HEK293T (cell line): ENCODE measurements at regions not wholly inside any gene's neighbourhood (a gene's known extent, or its start where the extent isn't known, plus 50 kb on each side); places are given as distances from the start of the nearest gene placed in this dataset.
"Not testable (repeated sequence)": the region's sequence is repeated elsewhere in the genome, so short reads cannot be mapped to it uniquely, and the experiment has no call there.

ENCODE experiments used
- CTCF ChIA-PET: fragments of 350-600 bp; formaldehyde crosslinking; extraction: SDS; loops from one replicate; lab custom pipeline; 2021; ENCODE audit warnings: antibody characterized with exemption, inconsistent platforms; lab: Yijun Ruan, JAX
- POLR2A ChIA-PET: fragments of 350-600 bp; formaldehyde crosslinking; extraction: SDS; loops from one replicate; lab custom pipeline; 2020; ENCODE audit warnings: antibody characterized with exemption, inconsistent platforms; lab: Yijun Ruan, JAX
- DNase-seq: peaks from one replicate; pipeline ENCODE4 v3.0.0; 2012; ENCODE audit warnings: mixed read lengths; ENCODE audit errors: extremely low spot score
- ARNT ChIP-seq: fragments of 450-650 bp; IDR thresholded peaks from 2 replicates; pipeline ENCODE4 v1.6.1; 2017; ENCODE audit warnings: mild to moderate bottlenecking
- BHLHE40 ChIP-seq: fragments of 450-650 bp; IDR thresholded peaks from 2 replicates; pipeline ENCODE4 v1.6.1; 2016; ENCODE audit warnings: mild to moderate bottlenecking, moderate library complexity, borderline replicate concordance
- CTBP1 ChIP-seq: fragments of 450-650 bp; IDR thresholded peaks from 2 replicates; pipeline ENCODE4 v1.6.1; 2016; ENCODE audit warnings: borderline replicate concordance
- ELF4 ChIP-seq: fragments of 450-650 bp; IDR thresholded peaks from 2 replicates; pipeline ENCODE4 v1.6.1; 2017; ENCODE audit warnings: antibody characterized with exemption
- FOXA1 ChIP-seq: fragments of 450-650 bp; IDR thresholded peaks from 2 replicates; pipeline ENCODE4 v1.6.1; 2016; ENCODE audit warnings: mild to moderate bottlenecking
- FOXK2 ChIP-seq: fragments of 450-650 bp; IDR thresholded peaks from 2 replicates; pipeline ENCODE4 v1.6.1; 2016; ENCODE audit warnings: mild to moderate bottlenecking
- FOXM1 ChIP-seq: fragments of 450-650 bp; IDR thresholded peaks from 2 replicates; pipeline ENCODE4 v1.6.1; 2017; ENCODE audit warnings: mild to moderate bottlenecking, borderline replicate concordance
- HDGF ChIP-seq: fragments of 450-650 bp; IDR thresholded peaks from 2 replicates; pipeline ENCODE4 v1.6.1; 2017; ENCODE audit warnings: antibody characterized with exemption, borderline replicate concordance
- L3MBTL2 ChIP-seq: fragments of 450-650 bp; conservative IDR thresholded peaks from 2 replicates; pipeline ENCODE4 v1.6.1; 2016; ENCODE audit warnings: mild to moderate bottlenecking
- LEF1 ChIP-seq: fragments of 450-650 bp; IDR thresholded peaks from 2 replicates; pipeline ENCODE4 v1.6.1; 2017; ENCODE audit warnings: mild to moderate bottlenecking, borderline replicate concordance
- NFRKB ChIP-seq: fragments of 450-650 bp; IDR thresholded peaks from 2 replicates; pipeline ENCODE4 v1.6.1; 2016; ENCODE audit warnings: mild to moderate bottlenecking, moderate library complexity
- SP1 ChIP-seq: fragments of 450-650 bp; IDR thresholded peaks from 2 replicates; pipeline ENCODE4 v1.6.1; 2017
- SUZ12 ChIP-seq: fragments of 450-650 bp; IDR thresholded peaks from 2 replicates; pipeline ENCODE4 v1.6.1; 2016; ENCODE audit warnings: mild to moderate bottlenecking
- TARDBP ChIP-seq: fragments of 450-650 bp; IDR thresholded peaks from 2 replicates; pipeline ENCODE4 v1.6.1; 2016
- ZNF384 ChIP-seq: fragments of 450-650 bp; IDR thresholded peaks from 2 replicates; pipeline ENCODE4 v1.6.1; 2016
- TF ChIP-seq, protein P1 (sequence below): fragments of 450-650 bp; IDR thresholded peaks from 2 replicates; pipeline ENCODE4 v1.6.1; 2016

GRCh38 chr16:60641067-60641665 lies 1395.1 kb downstream of the CDH8 start:
- CTCF ChIA-PET = no interaction called here

GRCh38 chr16:60640038-60640437 lies 1396.2 kb downstream of the CDH8 start:
- ChIA-PET POLR2A (no interaction called here), CTCF (no interaction called here)
- TF ChIP-seq TARDBP (no peak), BHLHE40 (no peak), L3MBTL2 (no peak), ZNF384 (no peak), HDGF (no peak), CTBP1 (no peak), NFRKB (no peak), LEF1 (no peak), ELF4 (no peak), FOXM1 (no peak), SP1 (no peak), ARNT (no peak)
- TF ChIP-seq, protein P1, sequence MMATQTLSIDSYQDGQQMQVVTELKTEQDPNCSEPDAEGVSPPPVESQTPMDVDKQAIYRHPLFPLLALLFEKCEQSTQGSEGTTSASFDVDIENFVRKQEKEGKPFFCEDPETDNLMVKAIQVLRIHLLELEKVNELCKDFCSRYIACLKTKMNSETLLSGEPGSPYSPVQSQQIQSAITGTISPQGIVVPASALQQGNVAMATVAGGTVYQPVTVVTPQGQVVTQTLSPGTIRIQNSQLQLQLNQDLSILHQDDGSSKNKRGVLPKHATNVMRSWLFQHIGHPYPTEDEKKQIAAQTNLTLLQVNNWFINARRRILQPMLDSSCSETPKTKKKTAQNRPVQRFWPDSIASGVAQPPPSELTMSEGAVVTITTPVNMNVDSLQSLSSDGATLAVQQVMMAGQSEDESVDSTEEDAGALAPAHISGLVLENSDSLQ = no peak
- no peak for DNase-seq

More at GRCh38 chr16:60641067-60641665, 1395.1 kb downstream of the CDH8 start:
- DNase-seq = no peak
- POLR2A ChIA-PET = no interaction called here
- no peak for TF ChIP-seq FOXK2
- TF ChIP-seq ZNF384 = no peak
- no peak for TF ChIP-seq FOXM1
- no peak for TF ChIP-seq LEF1
- no peak for TF ChIP-seq ELF4
- TF ChIP-seq, protein P1 = no peak
- TF ChIP-seq L3MBTL2 = no peak
- TF ChIP-seq SUZ12 = no peak
- TF ChIP-seq ARNT = no peak
- no peak for TF ChIP-seq HDGF
- no peak for TF ChIP-seq TARDBP
- TF ChIP-seq NFRKB = no peak
- TF ChIP-seq BHLHE40 = no peak
- no peak for TF ChIP-seq FOXA1
- TF ChIP-seq SP1 = no peak

GRCh38 chr16:60636636-60637035 lies 1399.6 kb downstream of the CDH8 start:
- POLR2A ChIA-PET, DNase-seq, CTCF ChIA-PET: not testable (repeated sequence)

- no peak for DNase-seq
- CTCF ChIA-PET = no interaction called here
- no peak for TF ChIP-seq NFRKB
- no peak for TF ChIP-seq TARDBP
- no peak for TF ChIP-seq BHLHE40
- TF ChIP-seq, protein P1 = no peak
- TF ChIP-seq SUZ12 = no peak
- TF ChIP-seq ELF4 = no peak
- TF ChIP-seq LEF1 = no peak
- TF ChIP-seq FOXA1 = no peak
- no peak for TF ChIP-seq FOXM1
- no peak for TF ChIP-seq SP1
- TF ChIP-seq CTBP1 = no peak
- POLR2A ChIA-PET = no interaction called here
These were observed 1400.1 kb downstream of the CDH8 start for GRCh38 chr16:60636117-60636516.

DNA sequence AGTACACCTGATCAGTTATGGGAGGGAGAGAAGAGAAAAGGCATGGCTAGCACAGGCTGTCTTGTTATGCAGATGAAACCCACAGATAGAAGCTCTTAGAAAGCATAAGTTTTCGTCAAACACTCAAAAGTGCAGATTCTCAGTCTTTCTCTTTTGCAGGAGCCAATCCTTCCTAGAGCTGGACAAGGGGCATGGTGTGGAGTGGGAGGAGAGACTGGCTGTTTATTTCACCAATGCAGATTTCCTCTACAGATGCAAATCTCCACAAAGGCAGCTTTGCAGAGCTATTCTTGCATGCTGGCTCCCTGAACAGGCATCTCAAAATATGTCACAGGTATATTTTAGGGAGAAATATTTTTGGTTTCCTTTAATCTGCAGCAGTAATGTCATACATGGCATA lies 1400.7 kb downstream of the CDH8 start:
- DNase-seq = no peak
- TF ChIP-seq BHLHE40 = no peak
- TF ChIP-seq CTBP1 = no peak
- TF ChIP-seq LEF1 = no peak
- TF ChIP-seq FOXM1 = no peak
- no peak for TF ChIP-seq ZNF384
- no peak for TF ChIP-seq SUZ12
- no peak for TF ChIP-seq NFRKB
- TF ChIP-seq L3MBTL2 = no peak
- no peak for TF ChIP-seq ARNT
- no peak for TF ChIP-seq FOXA1
- no peak for TF ChIP-seq SP1
- no peak for TF ChIP-seq TARDBP
- TF ChIP-seq, protein P1 = no peak
- no peak for TF ChIP-seq HDGF
- TF ChIP-seq ELF4 = no peak
- no peak for TF ChIP-seq FOXK2
- ChIA-PET CTCF (no interaction called here), POLR2A (no interaction called here)

- CTCF ChIA-PET = no interaction called here
- POLR2A ChIA-PET = no interaction called here
- no peak for DNase-seq
These were observed 1424.4 kb downstream of the CDH8 start for GRCh38 chr16:60611844-60612243.

More at GRCh38 chr16:60611844-60612243, 1424.4 kb downstream of the CDH8 start:
- TF ChIP-seq SUZ12 (no peak), FOXK2 (no peak), TARDBP (no peak), NFRKB (no peak), FOXA1 (no peak), L3MBTL2 (no peak), ELF4 (no peak), SP1 (no peak), LEF1 (no peak), ZNF384 (no peak), BHLHE40 (no peak), FOXM1 (no peak)
- TF ChIP-seq, protein P1 = no peak
